ENCODE measurements at regions not wholly inside any gene's neighbourhood (a gene's known extent, or its start where the extent isn't known, plus 50 kb on each side); places are given as distances from the start of the nearest gene placed in this dataset.

GRCh38 chr17:13085578-13085977 is 67.8 kb upstream of the ELAC2 start:
- DNase-seq (ENCODE audit: low spot score) = no peak

GRCh38 chr17:13084420-13084819 is 66.6 kb upstream of the ELAC2 start:
- DNase-seq (ENCODE audit: low spot score) = no peak

GRCh38 chr17:13078591-13079385 is 61.0 kb upstream of the ELAC2 start:
- no peak for DNase-seq (ENCODE audit: low spot score)

GRCh38 chr17:13076905-13077304 is 59.1 kb upstream of the ELAC2 start:
- DNase-seq (ENCODE audit: low spot score) = no peak

- DNase-seq (ENCODE audit: low spot score) = no peak
These were observed 56.2 kb upstream of the ELAC2 start for GRCh38 chr17:13074026-13074425.

GRCh38 chr17:13073018-13073417 is 55.2 kb upstream of the ELAC2 start:
- no peak for DNase-seq (ENCODE audit: low spot score)

GRCh38 chr17:13070732-13071131 is 52.9 kb upstream of the ELAC2 start:
- DNase-seq (ENCODE audit: low spot score) = no peak

GRCh38 chr17:13067629-13068303 is 49.9 kb upstream of the ELAC2 start:
- DNase-seq (ENCODE audit: low spot score) = no peak

All from pons (tissue), 1 donor.